K562 (cell line): ENCODE measurements at regions not wholly inside any gene's neighbourhood (a gene's known extent, or its start where the extent isn't known, plus 50 kb on each side); places are given as distances from the start of the nearest gene placed in this dataset.

Source experiments
- ATAC-seq: fragments of 200-7000 bp; cut with Tn5 transposase; 3 replicates; pipeline ENCODE4 v1.9.1; 2020; ENCODE audit warnings: moderate library complexity
- BruUV-seq: library from RNA; stranded (reverse); fragments of 400-500 nt; replicated peaks from 2 replicates; lab custom pipeline; 2021; lab: Mats Ljungman, UMichigan
- CTCF ChIA-PET: fragments of 300-600 bp; formaldehyde crosslinking; extraction: SDS; loops from one replicate; lab custom pipeline; 2021; ENCODE audit warnings: low intra/inter-chr PET ratio; lab: Yijun Ruan, JAX
- POLR2A ChIA-PET: fragments of 300-600, 350-650 bp; sonication (Branson Sonifier 250); formaldehyde crosslinking; extraction: SDS; loops from one replicate; lab custom pipeline; 2021; ENCODE audit warnings: antibody characterized with exemption, inconsistent platforms; lab: Yijun Ruan, JAX
- DNase-seq, 4 experiments: peaks; one replicate each; pipeline versions ENCODE4 v3.0.0 to v3.0.0-alpha.2; 2011 to 2018; ENCODE audit warnings: low spot score in 3 of 4, mixed read lengths in 3 of 4; ENCODE audit errors: extremely low read depth in 1 of 4
- FAIRE-seq: peaks from 2 replicates; lab custom pipeline; 2011; peaks lifted over from hg19 to GRCh38; lab: Jason Lieb, UNC
- H2AFZ ChIP-seq: 2 replicates; pipeline ENCODE4 v1.6.0; 2011; ENCODE audit warnings: low read depth, low read length, control low read depth, inconsistent platforms
- H3K27ac ChIP-seq: fragments of 200-600 bp; 3 replicates; pipeline ENCODE4 v1.8.0; 2011; ENCODE audit warnings: low read depth, mild to moderate bottlenecking, control low read depth, inconsistent platforms, low read length, moderate library complexity, mixed read lengths; ENCODE audit errors: extremely low read depth
- H3K27me3 ChIP-seq, 2 experiments: fragments of 300-600 bp in 1 of 2; 2 replicates in 1 of 2; 3 replicates in 1 of 2; pipeline versions ENCODE4 v1.6.0 to v1.8.0; 2011; ENCODE audit warnings: inconsistent platforms in 2 of 2, low read length in 2 of 2, mild to moderate bottlenecking in 1 of 2, mixed read lengths in 1 of 2, moderate library complexity in 1 of 2; ENCODE audit not compliant: control insufficient read depth in 2 of 2, insufficient read depth in 2 of 2
- H3K36me3 ChIP-seq: fragments of 300-600 bp; 3 replicates; pipeline ENCODE4 v1.8.0; 2011; ENCODE audit warnings: mild to moderate bottlenecking, low read length, inconsistent platforms; ENCODE audit not compliant: control insufficient read depth, insufficient read depth
- H3K4me1 ChIP-seq, 2 experiments: fragments of 200-600 bp in 1 of 2; replicated peaks in 1 of 2; 2 replicates in 1 of 2; 3 replicates in 1 of 2; pipeline versions ENCODE4 v1.5.1 to v1.8.0; 2011; ENCODE audit warnings: inconsistent platforms in 2 of 2, low read length in 2 of 2, mild to moderate bottlenecking in 1 of 2, mixed read lengths in 1 of 2, moderate library complexity in 1 of 2; ENCODE audit not compliant: control insufficient read depth in 2 of 2, insufficient read depth in 2 of 2
- H3K4me2 ChIP-seq: 2 replicates; pipeline ENCODE4 v1.6.1; 2011; ENCODE audit warnings: low read length, control low read depth, inconsistent platforms, mixed read lengths; ENCODE audit not compliant: insufficient read depth
- H3K4me3 ChIP-seq: fragments of 200-600 bp; sonication (generic), shearing (Covaris generic); 2 replicates; pipeline ENCODE4 v1.5.1; 2016; ENCODE audit warnings: control low read depth, inconsistent platforms
- H3K79me2 ChIP-seq: fragments of 200-600 bp; 3 replicates; pipeline ENCODE4 v1.8.0; 2011; ENCODE audit warnings: low read length, inconsistent platforms; ENCODE audit not compliant: control insufficient read depth, insufficient read depth
- H3K9ac ChIP-seq, 2 experiments: 2 replicates each; pipeline versions ENCODE4 v1.6.0 to v1.6.1; 2011; ENCODE audit warnings: low read depth in 2 of 2, low read length in 2 of 2, control low read depth in 1 of 2, inconsistent platforms in 1 of 2, mild to moderate bottlenecking in 1 of 2, mixed read lengths in 1 of 2; ENCODE audit not compliant: insufficient read depth in 1 of 2
- H3K9me1 ChIP-seq: one replicate; pipeline ENCODE4 v1.6.0; 2011; ENCODE audit warnings: inconsistent platforms, mild to moderate bottlenecking, low read length, moderate library complexity; ENCODE audit not compliant: control insufficient read depth, insufficient read depth
- H3K9me3 ChIP-seq: replicated peaks from 2 replicates; pipeline ENCODE4 v1.5.1; 2011; ENCODE audit warnings: low read depth, low read length, inconsistent platforms; ENCODE audit not compliant: control insufficient read depth, insufficient read depth
- H4K20me1 ChIP-seq: replicated peaks from 2 replicates; pipeline ENCODE4 v1.6.1; 2011; ENCODE audit warnings: low read length, inconsistent platforms, mixed read lengths; ENCODE audit not compliant: control insufficient read depth, insufficient read depth
- CBX3 ChIP-seq, 2 experiments: IDR thresholded peaks; 1 replicate in 1 of 2; 2 replicates in 1 of 2; pipeline ENCODE4 v1.6.1; 2012; ENCODE audit warnings: inconsistent platforms in 2 of 2, low read length in 2 of 2, borderline replicate concordance in 1 of 2, control low read depth in 1 of 2
- HDAC1 ChIP-seq, 2 experiments: fragments of 450-650 bp; IDR thresholded peaks; 2 replicates each; pipeline ENCODE4 v1.6.1; 2016 to 2017; ENCODE audit warnings: inconsistent platforms in 1 of 2, mild to moderate bottlenecking in 1 of 2, moderate library complexity in 1 of 2
- IRF2 ChIP-seq: sonication (generic); formaldehyde crosslinking; IDR thresholded peaks from 2 replicates; pipeline ENCODE4 v1.8.1; 2022; ENCODE audit warnings: mild to moderate bottlenecking, missing genetic modification reagents
- NEUROD1 ChIP-seq: fragments of 150-350 bp; IDR thresholded peaks from 2 replicates; pipeline ENCODE4 v1.6.1; 2014; ENCODE audit warnings: borderline replicate concordance, low read length, low read depth; ENCODE audit not compliant: partially characterized antibody
- NR1H2 ChIP-seq: sonication (generic); formaldehyde crosslinking; IDR thresholded peaks from 2 replicates; pipeline ENCODE4 v1.4.0; 2020; ENCODE audit warnings: mild to moderate bottlenecking, missing genetic modification reagents
- PHF21A ChIP-seq: fragments of 450-650 bp; IDR thresholded peaks from 2 replicates; pipeline ENCODE4 v1.6.1; 2017; ENCODE audit warnings: low read depth, borderline replicate concordance
- SAP30 ChIP-seq: fragments of 200-600 bp; sonication (generic); IDR thresholded peaks from 2 replicates; pipeline ENCODE4 v1.6.1; 2012; ENCODE audit warnings: borderline replicate concordance, low read depth, mild to moderate bottlenecking, moderate library complexity, low read length, control low read depth, inconsistent platforms; ENCODE audit not compliant: insufficient read depth, poor library complexity, severe bottlenecking
- SIX5 ChIP-seq, 2 experiments: IDR thresholded peaks; 2 replicates each; pipeline ENCODE4 v1.6.1; 2011; ENCODE audit warnings: low read length in 2 of 2, borderline replicate concordance in 1 of 2, low read depth in 1 of 2, mild to moderate bottlenecking in 1 of 2, moderate library complexity in 1 of 2; ENCODE audit not compliant: insufficient read depth in 1 of 2
- ZNF124 ChIP-seq: sonication (generic); formaldehyde crosslinking; IDR thresholded peaks from 2 replicates; pipeline ENCODE4 v1.8.1; 2022; ENCODE audit warnings: missing genetic modification reagents
- ZNF644 ChIP-seq: fragments of 200-800 bp; sonication (Bioruptor generic); IDR thresholded peaks from 2 replicates; pipeline ENCODE4 v1.6.1; 2016; ENCODE audit warnings: low read depth, missing genetic modification characterization, missing compliant biosample characterization
- ZZZ3 ChIP-seq: fragments of 450-650 bp; IDR thresholded peaks from 2 replicates; pipeline ENCODE4 v1.6.1; 2016; ENCODE audit warnings: antibody characterized with exemption, mild to moderate bottlenecking, moderate library complexity
- WGBS: fragments of 100-300 bp; shearing (Covaris generic); methylation state at CpG from one replicate; pipeline ENCODE4 v1.1.6; 2016; ENCODE audit warnings: low coverage, mixed read lengths; ENCODE audit not compliant: insufficient coverage; ENCODE audit errors: missing lambda C conversion rate; 5-methylcytosine and 5-hydroxymethylcytosine counted together
- in situ Hi-C: fragments of 300-500 bp; cut with MboI; formaldehyde crosslinking; loops from 4 replicates; pipeline ENCODE4 v1.15.0; 2018; ENCODE audit warnings: inconsistent platforms, mixed read lengths
- intact Hi-C: fragments of 100-400 bp; cut with micrococcal nuclease; formaldehyde crosslinking; loops from 2 replicates; pipeline ENCODE4 v1.14.2; 2022
- TF ChIP-seq, protein P1 (sequence below): sonication (generic); formaldehyde crosslinking; IDR thresholded peaks from 2 replicates; pipeline ENCODE4 v1.9.0; 2022; ENCODE audit warnings: mild to moderate bottlenecking, missing genetic modification reagents
- TF ChIP-seq, protein P2 (sequence below): fragments of 450-650 bp; conservative IDR thresholded peaks from 2 replicates; pipeline ENCODE4 v1.6.1; 2016; ENCODE audit warnings: missing genetic modification characterization, low read depth, mild to moderate bottlenecking, control low read depth, missing compliant biosample characterization

DNA sequence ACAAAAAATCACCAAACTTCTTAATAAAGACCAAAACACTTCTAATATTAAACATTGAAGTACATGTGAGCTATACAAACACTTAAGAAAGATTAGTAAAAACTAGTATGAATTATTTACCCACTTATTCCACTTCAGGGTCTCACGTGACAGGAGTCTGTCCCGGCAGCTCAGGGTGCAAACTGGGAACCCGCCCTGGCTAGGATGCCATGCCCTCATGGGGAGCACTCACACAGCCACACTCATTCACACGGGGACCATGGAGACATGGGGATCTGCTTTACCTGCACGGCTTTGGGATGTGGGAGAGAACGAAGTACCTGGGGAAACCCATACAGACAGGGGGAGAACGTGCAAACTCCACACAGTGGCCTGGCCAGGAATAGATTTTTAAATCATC is 179.3 kb upstream of the UBE3A start:
- CTCF ChIA-PET = interaction anchor here (0.6 kb wide), 1 partner anchor 743 kb away, joined by 4 read pairs; no protein-coding TSS in a partner anchor
- H3K9ac ChIP-seq = no peak overlapping the region
- 0% methylated on average over 7 of the region's 7 CpGs for WGBS
- H4K20me1 ChIP-seq = no peaks in the 10 kb centered on the region
- H3K79me2 ChIP-seq = no peaks in the 10 kb centered on the region
- H3K9me3 ChIP-seq = no peaks in the 10 kb centered on the region
- intact Hi-C loops (no loop called here), in situ Hi-C loops (no loop called here)
- no peak overlapping the region for H3K4me3 ChIP-seq
- H3K9me1 ChIP-seq = no peaks in the 10 kb centered on the region
- peaks cover 2 to 21% of the 10 kb centered on the region in 2 experiments; a peak in 2 of 5 replicates for H3K27me3 ChIP-seq
- no peak overlapping the region for H2AFZ ChIP-seq
- POLR2A ChIA-PET = no interaction called here
- no peak for DNase-seq
- no peak for TF ChIP-seq IRF2
- no peaks in the 10 kb centered on the region for H3K4me1 ChIP-seq
- no peak overlapping the region for H3K27ac ChIP-seq
- no peaks in the 10 kb centered on the region for H3K36me3 ChIP-seq
- no peak overlapping the region for H3K4me2 ChIP-seq
- no peak for ATAC-seq
- FAIRE-seq = no peak
- no TSS peak for BruUV-seq

DNA sequence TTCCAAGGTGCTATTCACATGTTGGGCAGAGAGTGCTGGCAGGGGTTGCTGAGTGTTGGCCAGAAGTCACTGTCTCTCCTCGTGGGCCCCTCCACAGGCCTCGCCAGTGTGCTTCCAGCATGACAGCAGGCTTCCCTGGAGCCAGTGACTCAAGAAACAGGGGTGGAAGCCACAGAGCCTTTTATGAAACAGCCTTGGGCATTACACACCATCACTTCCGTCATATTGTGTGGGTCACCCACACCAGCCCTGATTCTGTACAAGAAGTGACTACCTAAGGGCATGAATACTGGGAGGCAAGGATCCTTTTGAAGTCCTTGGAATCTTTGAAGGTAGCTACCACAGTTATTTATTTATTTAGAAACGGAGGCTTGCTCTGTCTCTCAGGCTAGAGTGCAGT is 177.6 kb upstream of the UBE3A start:
- TF ChIP-seq NEUROD1 (no peak), HDAC1 (IDR thresholded peaks at IDR 0.05) (no peak), CBX3 (IDR thresholded peaks at IDR 0.05; ENCODE audit: borderline replicate concordance in 1 of 2, low read length in 2 of 2) (no peak), NR1H2 (CRISPR knock-in tag) (no peak), ZNF644 (tag) (no peak), ZZZ3 (no peak), PHF21A (no peak), SIX5 (IDR thresholded peaks at IDR 0.05; ENCODE audit: borderline replicate concordance in 1 of 2, insufficient read depth in 1 of 2, low read depth in 1 of 2, low read length in 2 of 2) (no peak), SAP30 (no peak), ZNF124 (CRISPR knock-in tag) (no peak)
- TF ChIP-seq, protein P1, sequence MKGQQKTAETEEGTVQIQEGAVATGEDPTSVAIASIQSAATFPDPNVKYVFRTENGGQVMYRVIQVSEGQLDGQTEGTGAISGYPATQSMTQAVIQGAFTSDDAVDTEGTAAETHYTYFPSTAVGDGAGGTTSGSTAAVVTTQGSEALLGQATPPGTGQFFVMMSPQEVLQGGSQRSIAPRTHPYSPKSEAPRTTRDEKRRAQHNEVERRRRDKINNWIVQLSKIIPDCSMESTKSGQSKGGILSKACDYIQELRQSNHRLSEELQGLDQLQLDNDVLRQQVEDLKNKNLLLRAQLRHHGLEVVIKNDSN = no peak
- TF ChIP-seq, protein P2, sequence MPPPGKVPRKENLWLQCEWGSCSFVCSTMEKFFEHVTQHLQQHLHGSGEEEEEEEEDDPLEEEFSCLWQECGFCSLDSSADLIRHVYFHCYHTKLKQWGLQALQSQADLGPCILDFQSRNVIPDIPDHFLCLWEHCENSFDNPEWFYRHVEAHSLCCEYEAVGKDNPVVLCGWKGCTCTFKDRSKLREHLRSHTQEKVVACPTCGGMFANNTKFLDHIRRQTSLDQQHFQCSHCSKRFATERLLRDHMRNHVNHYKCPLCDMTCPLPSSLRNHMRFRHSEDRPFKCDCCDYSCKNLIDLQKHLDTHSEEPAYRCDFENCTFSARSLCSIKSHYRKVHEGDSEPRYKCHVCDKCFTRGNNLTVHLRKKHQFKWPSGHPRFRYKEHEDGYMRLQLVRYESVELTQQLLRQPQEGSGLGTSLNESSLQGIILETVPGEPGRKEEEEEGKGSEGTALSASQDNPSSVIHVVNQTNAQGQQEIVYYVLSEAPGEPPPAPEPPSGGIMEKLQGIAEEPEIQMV (tag) = no peak
- no peak overlapping the region for H3K4me3 ChIP-seq
- no peak for ATAC-seq
- no peak overlapping the region for H2AFZ ChIP-seq
- H3K9ac ChIP-seq = no peak overlapping the region
- FAIRE-seq = no peak
- intact Hi-C loops = no loop called here
- H3K36me3 ChIP-seq = no peaks in the 10 kb centered on the region
- H3K4me2 ChIP-seq = no peak overlapping the region
- no peak overlapping the region for H3K27ac ChIP-seq
- in situ Hi-C loops = no loop called here
- H3K27me3 ChIP-seq = peaks cover 2 to 21% of the 10 kb centered on the region in 2 experiments; a peak in 2 of 5 replicates
- H3K4me1 ChIP-seq = no peaks in the 10 kb centered on the region
- 0% methylated on average over 4 of the region's 4 CpGs for WGBS
- CTCF ChIA-PET = no interaction called here
- no peaks in the 10 kb centered on the region for H4K20me1 ChIP-seq
- POLR2A ChIA-PET = no interaction called here
- no peaks in the 10 kb centered on the region for H3K9me1 ChIP-seq
- BruUV-seq = no TSS peak
- DNase-seq = no peak
- H3K9me3 ChIP-seq = no peaks in the 10 kb centered on the region
- H3K79me2 ChIP-seq = no peaks in the 10 kb centered on the region
